ENCODE measurements at regions not wholly inside any gene's neighbourhood (a gene's known extent, or its start where the extent isn't known, plus 50 kb on each side); places are given as distances from the start of the nearest gene placed in this dataset.

- TF ChIP-seq CTCF (IDR thresholded peaks at IDR 0.05) (peak in 1 of 6 experiments; percentile 9), POLR2A (IDR thresholded peaks at IDR 0.05) (no peak)
- intact Hi-C loops (cut with DNase I), result no loop called here
- 88 to 100% methylated on average over 2 of the region's 2 CpGs for WGBS, 2 donors
- H3K9me3 ChIP-seq, result no peaks in the 10 kb centered on the region
- H3K4me3 ChIP-seq, result no peak overlapping the region
- no peak overlapping the region for H3K27ac ChIP-seq
- no peaks in the 10 kb centered on the region for H3K4me1 ChIP-seq
- no peak for DNase-seq
- no peaks in the 10 kb centered on the region for H3K36me3 ChIP-seq
- H3K27me3 ChIP-seq, result peaks cover 0 to 34% (median 0%) of the 10 kb centered on the region in 4 donors
Measured at GRCh38 chr1:47627016-47627415, 189.2 kb downstream of the FOXD2 start.

- H3K36me3 ChIP-seq, result no peaks in the 10 kb centered on the region
- H3K27me3 ChIP-seq, result peaks cover 0 to 41% (median 0%) of the 10 kb centered on the region in 4 donors
- intact Hi-C loops (cut with DNase I), result no loop called here
- H3K4me1 ChIP-seq, result no peaks in the 10 kb centered on the region
- 68 to 77% methylated on average over 8 to 17 of the region's 23 CpGs for WGBS, 2 donors
- TF ChIP-seq CTCF (IDR thresholded peaks at IDR 0.05) (no peak), POLR2A (IDR thresholded peaks at IDR 0.05) (no peak)
- no peaks in the 10 kb centered on the region for H3K9me3 ChIP-seq
- no peak for DNase-seq
- no peak overlapping the region for H3K4me3 ChIP-seq
- no peak overlapping the region for H3K27ac ChIP-seq
Measured at GRCh38 chr1:47627471-47628370, 189.9 kb downstream of the FOXD2 start.

- Histone ChIP-seq H3K4me1 (no peaks in the 10 kb centered on the region), H3K27me3 (peaks cover 0 to 50% (median 0%) of the 10 kb centered on the region in 4 donors), H3K9me3 (no peaks in the 10 kb centered on the region), H3K36me3 (no peaks in the 10 kb centered on the region), H3K27ac (no peak overlapping the region), H3K4me3 (no peak overlapping the region)
- no peak for DNase-seq
- TF ChIP-seq CTCF (IDR thresholded peaks at IDR 0.05) (no peak), POLR2A (IDR thresholded peaks at IDR 0.05) (no peak)
- WGBS, 2 donors, result 91 to 100% methylated on average over 3 of the region's 3 CpGs
- intact Hi-C loops (cut with DNase I), result no loop called here
Measured at GRCh38 chr1:47629201-47629600, 191.4 kb downstream of the FOXD2 start.

- H3K27me3 ChIP-seq, result peaks cover 0 to 58% (median 0%) of the 10 kb centered on the region in 4 donors
- H3K4me1 ChIP-seq, result no peaks in the 10 kb centered on the region
- no peaks in the 10 kb centered on the region for H3K9me3 ChIP-seq
- intact Hi-C loops (cut with DNase I), result no loop called here
- H3K4me3 ChIP-seq, result no peak overlapping the region
- DNase-seq, result no peak
- no peak overlapping the region for H3K27ac ChIP-seq
- no peak for TF ChIP-seq CTCF (IDR thresholded peaks at IDR 0.05)
- no peak for TF ChIP-seq POLR2A (IDR thresholded peaks at IDR 0.05)
- WGBS, 2 donors, result 92% methylated on average over 2 to 3 of the region's 4 CpGs
- H3K36me3 ChIP-seq, result no peaks in the 10 kb centered on the region
Measured at GRCh38 chr1:47630346-47630745, 192.5 kb downstream of the FOXD2 start.

GRCh38 chr1:47631411-47631995 is 193.7 kb downstream of the FOXD2 start:
- peaks cover 0 to 60% (median 0%) of the 10 kb centered on the region in 4 donors for H3K27me3 ChIP-seq

More at GRCh38 chr1:47631411-47631995, 193.7 kb downstream of the FOXD2 start:
- Histone ChIP-seq H3K4me3 (no peak overlapping the region), H3K27ac (no peak overlapping the region), H3K4me1 (no peaks in the 10 kb centered on the region), H3K36me3 (no peaks in the 10 kb centered on the region), H3K9me3 (no peaks in the 10 kb centered on the region)
- DNase-seq, result no peak
- WGBS, 2 donors, result 73% methylated on average over 14 of the region's 17 CpGs; no CpG with 5 or more reads in 1 of the 2 donors
- TF ChIP-seq CTCF (IDR thresholded peaks at IDR 0.05) (no peak), POLR2A (IDR thresholded peaks at IDR 0.05) (no peak)
- intact Hi-C loops (cut with DNase I), result no loop called here

Measured in esophagus squamous epithelium (tissue), 5 donors.